ENCODE measurements at regions not wholly inside any gene's neighbourhood (a gene's known extent, or its start where the extent isn't known, plus 50 kb on each side); places are given as distances from the start of the nearest gene placed in this dataset.

DNA sequence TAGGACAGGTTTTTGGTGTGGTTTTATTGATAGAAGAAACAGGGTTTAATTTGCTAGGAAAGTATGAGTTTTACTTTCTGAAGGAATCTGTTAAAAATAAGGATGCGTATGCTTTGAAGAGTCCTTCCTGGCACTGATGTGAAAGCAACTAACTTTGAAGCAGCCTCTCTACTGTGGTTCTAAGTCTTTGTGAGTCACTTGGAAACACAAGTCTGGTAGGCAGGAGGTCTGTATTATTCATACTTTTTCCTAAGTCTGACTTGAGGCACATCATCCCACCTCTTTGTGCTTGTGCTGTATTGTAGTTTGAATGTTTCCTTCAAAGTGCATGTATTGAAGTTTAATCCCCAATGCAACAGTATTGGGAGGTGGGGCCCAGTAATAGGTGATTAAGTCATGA is 129.0 kb downstream of the TAF11L14 start:
- DNase-seq = peak; percentile 54

DNA sequence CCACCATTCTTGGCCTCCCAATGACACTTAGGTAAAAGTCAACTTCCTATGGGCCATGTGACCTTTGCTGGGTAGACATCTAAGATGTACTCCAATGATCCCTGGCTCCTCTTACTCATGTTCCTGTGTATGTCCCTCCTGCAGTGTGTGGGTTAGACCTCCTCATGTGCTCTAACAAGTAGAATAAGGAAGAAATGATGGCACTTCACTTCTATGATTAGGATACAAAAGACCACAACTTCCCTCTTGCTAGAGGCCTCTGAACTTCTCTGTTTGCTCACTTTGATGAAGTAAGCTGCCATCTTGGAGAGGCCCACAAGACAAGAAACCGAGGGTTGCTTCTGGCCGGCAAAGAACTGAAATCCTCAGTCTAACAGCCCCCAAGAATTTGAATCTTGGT is 131.8 kb downstream of the TAF11L14 start:
- DNase-seq = no peak

DNA sequence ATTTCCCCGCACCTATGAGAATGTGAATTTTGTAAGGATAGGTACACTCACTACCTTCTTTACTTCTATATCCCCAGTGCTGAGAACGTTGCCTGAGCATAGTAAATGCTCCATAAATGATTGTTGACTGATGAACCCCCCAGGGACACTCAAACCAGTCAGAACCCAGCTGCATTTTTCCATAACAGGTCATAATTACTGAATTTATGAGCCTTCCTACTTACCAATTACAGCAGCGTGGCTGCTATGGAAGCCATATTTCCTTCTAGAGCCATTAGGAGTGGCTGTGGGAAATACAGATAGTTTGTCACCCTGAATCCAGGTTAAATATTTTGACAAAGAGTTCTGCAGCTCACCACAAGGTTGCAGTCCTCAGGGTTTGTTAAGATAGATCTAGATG is 135.0 kb downstream of the TAF11L14 start:
- DNase-seq = peak; percentile 1

DNA sequence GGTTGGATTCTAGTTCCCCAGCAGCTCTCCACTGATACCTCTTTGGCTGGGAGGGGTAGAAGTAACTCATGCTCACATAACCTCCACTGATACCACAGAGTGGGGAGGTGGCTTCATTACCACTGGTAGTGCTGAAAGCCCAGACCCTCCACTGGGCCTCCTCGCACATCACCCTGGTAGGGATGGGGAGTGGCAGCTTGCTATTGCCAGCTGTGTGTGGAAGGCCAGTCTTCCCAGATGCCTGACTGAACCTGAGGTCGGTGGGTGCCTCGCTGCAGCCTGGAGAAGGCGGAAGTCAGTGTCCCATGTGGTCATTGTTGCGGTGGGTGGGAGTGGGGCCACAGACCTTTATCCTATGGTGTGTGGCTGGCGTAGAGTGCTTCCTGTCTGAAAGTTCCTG is 138.0 kb downstream of the TAF11L14 start:
- DNase-seq = no peak

DNA sequence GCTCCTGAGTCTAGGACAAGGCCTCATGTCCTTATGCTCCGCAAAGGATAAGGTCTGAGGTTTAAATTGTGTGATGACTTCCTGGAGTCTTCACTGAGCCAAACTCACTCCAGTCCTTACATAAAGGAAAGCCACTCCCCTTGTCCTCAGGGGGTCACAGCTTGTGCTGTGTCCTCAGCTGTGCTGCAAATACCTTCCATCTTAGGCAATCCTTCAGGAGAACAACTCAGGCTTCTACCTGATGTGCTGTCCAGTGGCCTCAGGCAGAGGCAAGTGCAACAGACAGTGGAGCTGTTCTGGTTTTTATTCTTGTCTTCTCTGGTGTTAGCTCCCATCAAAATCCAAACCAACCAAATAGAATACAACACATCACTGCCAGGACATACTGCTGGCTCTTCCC is 151.5 kb downstream of the TAF11L14 start:
- DNase-seq = no peak

DNA sequence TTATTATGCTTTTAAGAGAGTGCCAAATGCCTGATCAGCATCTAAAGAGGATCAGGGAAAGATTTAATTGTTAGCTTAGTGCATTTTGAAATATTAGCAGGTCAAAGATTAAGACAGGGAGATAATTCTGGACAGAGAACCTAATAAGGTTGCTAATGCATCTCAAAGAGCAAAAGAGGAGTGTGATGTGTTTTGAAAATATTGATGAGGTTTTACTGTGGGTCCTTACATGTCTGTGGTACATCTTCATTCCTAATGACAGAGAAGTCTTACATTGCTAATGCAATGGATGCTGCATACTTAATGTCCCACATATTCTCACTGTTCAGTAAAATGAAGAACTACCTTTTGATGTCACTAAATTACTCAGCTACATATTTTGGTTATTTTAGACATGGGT is 154.1 kb downstream of the TAF11L14 start:
- DNase-seq = no peak

DNA sequence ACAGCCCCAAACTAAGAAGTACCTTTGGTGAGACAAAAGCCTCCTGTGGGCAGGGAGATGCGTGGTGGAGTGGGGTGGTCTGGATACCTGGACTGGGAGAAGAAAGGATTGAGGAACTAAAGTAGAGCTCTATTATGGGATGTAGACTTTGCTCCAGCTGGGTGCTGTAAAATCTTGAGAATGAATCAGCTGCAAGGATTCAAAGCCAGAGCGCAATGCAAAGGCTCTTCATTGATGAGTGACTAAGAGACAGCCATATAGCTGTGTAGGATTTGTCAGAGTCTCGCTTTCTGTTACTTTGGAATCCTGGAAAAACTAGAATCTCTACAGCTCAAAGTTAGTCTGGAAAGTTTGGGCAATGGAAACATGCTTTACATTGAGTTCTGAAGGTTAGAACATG is 159.9 kb downstream of the TAF11L14 start:
- DNase-seq = no peak

DNA sequence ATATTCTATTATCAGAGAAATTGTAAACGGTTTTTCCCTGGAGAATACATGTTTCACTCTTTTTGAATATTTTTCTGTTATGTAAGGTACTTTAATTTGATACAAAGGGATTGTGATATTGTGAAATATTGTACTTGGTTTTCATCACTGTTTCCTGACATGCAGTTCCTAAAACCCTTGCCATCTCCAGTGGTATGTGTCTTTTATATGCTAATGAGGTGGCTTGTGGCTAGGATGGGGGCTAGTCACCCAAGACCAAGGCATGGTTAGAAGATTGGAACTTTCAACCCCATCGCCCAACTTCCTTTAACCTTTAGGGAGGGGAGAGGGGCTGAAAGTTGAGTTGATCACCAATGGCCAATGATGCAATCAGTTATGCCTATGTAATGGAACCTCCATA is 160.6 kb downstream of the TAF11L14 start:
- DNase-seq = no peak

DNA sequence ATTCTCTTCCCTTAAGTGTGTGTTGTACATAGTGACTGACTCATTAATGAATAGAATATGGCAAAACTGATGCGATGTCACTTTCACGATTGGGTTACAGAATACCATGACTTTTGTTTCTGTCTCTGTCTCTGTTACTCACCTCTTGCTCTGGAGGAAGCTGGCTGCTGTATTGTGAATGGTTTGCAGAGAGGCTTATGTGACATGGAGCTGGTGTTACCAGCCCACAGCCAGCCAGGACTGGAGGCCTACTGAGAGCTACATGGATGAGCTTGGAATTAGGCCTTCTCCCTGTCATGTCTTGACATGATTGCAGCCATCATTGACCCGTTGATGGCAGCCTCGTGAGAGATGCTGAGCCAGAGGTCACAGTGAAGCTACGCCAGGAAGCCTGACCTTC is 161.9 kb downstream of the TAF11L14 start:
- no peak for DNase-seq

DNA sequence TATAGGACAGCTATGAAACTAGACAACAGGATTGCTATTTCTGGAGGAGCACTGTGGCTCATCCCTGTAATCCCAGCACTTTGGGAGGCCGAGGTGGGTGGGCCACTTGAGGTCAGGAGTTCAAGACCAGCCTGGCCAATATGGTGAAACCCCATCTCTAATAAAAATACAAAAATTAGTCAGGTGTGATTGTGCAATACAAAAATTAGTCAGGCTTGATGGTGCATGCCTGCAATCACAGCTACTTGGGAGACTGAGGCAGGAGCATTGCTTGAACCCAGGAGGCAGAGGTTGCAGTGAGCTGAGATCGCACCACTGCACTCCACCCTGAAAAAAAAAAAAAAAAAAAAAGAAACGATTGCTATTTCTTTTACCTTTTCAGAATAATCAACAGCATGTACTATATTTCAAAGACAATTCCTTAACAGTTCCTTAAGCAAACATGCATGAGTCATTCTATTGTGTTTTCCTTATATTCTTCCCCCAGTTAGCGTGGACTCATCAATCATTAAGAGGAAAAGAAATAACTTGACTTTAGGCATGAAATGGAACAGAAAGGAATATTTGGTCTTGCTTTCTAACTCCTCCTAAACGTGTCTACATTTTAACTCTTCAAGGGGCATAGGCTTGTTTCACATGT is 162.6 kb downstream of the TAF11L14 start:
- DNase-seq = no peak

DNA sequence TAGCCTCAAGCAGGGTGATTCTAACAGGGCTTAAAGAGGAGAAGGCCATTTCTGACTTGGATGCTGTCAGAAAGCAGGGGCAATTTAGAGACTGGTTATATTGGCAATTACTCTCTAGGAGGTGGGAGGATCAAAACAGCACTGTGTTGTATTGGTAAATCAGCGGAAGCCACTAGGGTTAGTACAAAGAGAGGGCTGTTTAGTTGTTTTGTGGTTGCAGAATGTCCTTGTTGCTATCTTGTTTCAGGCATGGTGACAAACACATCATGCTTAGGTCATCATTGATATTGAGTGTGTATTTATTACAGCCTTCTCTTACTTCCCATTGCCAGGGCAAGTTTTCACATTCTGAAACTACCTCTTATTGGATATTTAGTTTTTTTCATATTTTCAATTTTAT is 165.3 kb downstream of the TAF11L14 start:
- no peak for DNase-seq

DNA sequence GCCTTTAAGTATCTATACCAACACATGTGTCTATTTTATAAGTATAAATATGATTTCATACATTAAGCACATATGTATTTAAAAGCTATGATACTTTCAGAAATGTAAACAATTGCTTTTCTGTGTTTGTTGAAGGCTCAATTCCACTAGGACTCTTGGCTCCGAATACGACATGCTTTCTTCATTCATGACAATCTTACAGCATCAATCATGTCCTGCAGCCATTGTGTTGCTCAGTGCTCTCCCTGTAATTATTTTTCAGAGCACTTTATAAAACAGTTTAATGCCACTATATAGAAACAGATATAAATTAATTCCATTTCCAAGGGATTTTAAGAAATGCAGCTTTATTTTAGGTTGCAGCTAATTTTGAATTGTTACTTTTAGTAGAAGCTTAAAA is 167.3 kb downstream of the TAF11L14 start:
- no peak for DNase-seq

DNA sequence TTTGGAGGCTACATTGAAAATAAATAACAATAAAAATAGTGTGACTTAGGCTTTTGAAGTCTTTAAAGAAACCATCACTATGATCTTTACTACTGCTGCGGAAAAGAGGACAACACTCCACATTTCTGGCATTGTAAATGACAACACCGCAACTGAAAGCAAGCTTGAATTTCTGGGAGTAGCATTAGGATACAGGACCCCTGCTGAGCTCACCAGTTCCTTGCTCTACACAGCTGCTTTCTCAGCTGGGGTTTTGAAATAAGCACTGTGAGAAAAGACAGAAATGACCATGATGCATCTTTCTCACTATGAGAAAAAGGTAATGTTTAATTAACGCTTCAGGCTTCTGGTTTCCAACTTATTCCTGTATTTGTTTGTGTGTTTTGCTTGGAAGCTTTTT is 168.0 kb downstream of the TAF11L14 start:
- no peak for DNase-seq

DNA sequence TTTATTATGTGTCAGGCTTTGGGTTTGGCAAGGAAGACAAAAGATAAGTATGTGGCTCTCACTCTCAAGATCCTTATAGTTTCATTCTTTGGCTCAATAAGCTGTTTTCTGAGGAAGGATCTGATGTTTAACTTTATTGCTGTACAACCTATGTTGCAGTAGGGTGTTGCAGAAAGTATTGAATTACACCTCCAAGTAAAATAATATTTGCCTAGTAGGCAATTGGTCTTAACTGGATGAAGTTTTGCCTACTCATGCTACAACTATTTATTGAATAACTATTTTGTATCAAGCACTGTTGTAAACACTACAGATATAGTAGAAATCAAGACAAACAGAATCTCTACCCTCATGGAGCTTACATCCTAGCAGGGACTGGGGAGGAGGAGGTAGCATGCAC is 169.7 kb downstream of the TAF11L14 start:
- DNase-seq = no peak

DNA sequence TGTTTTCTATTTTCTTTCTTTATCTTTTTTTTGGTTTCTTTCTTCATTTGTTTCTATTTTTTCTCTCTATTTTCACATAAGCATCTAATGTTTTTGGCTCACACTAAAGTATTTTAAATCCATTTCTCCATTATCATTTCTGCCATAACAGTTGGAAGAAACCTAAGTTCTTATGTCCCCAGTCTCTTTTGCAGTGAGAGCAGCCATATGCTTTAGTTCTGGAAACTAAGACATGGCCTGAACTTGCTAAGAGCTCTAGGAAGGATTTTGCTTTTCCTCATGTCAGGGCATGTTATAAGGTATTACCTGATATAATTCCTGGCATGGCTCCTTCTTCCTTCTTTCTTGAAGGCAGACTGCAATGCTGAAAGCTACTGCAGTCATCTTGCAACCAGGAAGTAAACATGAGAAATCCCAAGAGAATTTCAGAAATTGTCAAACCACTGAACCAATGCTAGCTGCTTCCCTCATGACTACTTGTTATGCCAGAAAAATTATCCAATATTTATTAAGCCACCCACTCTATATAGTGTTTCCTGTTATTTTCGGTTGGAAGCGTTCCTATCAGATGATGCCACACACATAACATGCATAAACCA is 171.1 kb downstream of the TAF11L14 start:
- no peak for DNase-seq

DNA sequence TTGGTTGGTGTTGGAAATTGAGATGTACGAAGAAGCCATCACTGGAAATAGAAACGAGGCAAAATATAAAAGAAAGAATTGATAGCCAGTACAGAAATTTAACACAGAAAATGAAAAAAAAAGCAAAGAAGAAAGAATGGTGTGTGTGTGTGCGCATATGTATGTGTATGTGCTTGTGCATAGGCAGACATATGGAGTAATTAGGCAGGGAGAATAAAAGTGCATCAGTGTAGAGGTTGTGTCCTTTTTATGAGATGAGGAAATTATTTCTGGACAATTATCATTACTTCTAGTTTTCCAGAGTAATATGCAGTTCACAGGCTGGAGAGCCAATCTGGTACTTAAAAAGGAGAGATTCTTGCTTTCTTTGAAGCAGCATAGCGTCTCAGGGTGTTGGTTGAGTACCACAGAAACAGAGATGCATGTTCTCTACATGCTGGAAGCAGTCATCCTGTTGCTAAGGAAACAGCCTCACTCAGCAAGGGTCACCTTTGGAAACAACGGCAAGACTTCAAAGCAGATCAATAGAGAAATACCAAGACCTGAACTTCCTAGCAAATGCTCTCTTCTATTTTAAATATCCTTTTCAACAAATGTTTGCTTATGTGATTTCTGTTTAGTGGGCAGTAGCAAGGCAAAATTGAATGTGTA is 172.7 kb downstream of the TAF11L14 start:
- no peak for DNase-seq

DNA sequence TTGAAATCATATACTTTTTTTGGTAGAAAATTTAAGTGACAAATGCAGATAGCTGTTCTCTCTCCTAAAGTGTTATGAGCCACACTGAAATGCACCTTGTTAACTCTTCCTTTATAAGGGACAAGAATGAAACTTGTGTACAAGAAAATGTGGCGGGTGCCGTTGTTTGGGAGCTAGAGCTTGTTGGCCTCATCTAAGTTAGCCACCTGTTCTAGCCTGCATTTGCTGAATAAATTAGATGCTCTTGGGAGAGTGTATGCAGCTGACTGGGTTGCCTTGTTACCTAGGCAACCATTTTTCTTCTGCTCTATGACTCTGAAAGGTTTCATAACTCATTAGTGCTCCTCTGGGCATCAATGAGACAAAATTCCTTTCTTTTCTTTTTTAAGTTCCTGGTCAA is 174.3 kb downstream of the TAF11L14 start:
- DNase-seq = no peak

DNA sequence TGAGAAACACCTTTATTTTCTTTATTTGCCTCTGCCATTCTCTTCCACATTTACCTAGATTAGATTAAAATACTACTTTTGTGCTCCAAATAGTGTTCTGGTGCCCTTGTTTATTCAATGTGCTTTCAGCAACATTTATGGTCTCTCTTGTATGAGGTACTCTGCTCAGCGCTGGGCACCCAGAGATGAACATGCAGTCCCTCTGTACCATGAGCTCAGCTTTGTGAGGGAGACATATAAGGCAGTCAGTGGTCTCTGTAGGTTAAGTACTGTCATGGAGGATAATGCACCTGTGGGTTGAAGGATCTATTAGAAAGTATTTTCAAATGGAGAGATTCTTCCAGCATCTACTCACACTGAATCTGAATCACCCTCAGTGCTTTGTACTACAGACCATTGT is 176.5 kb downstream of the TAF11L14 start:
- no peak for DNase-seq

DNA sequence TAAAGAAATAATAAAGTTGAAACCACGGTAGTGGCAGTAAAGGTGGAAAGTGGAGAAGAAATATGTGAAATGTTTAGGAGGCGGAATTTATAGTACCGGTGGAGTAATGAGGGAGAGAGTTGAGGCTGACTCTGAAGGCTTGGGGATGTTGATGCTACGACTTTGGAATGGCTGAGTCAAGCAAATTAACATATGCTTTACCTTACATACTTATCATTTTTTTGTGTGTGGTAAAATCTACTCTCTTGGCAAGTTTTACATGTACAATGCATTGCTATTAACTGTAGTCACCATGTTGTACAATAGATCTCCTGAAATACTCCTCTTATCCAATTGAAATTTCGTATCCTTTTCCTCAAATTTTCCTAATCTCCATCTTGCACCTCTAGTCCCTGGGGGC is 179.0 kb downstream of the TAF11L14 start:
- DNase-seq = peak; percentile 67

DNA sequence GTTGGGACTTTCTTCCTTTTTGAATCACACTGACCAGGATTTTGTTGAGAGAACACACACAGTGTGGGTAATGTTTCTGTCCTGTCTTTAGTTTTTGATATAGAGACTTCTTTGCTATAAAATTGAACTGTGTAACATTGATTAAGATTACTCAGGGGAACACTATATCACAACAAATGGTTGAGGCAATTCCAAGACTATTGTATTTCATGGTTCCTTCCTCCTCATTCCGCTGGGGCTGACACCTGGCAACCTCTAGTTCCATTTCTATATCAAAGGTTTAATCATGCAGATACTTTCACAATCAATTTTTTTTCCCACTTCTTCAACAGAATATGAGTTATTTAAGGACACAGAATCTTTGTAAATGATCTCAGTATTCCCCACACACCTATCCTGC is 182.2 kb downstream of the TAF11L14 start:
- no peak for DNase-seq

DNA sequence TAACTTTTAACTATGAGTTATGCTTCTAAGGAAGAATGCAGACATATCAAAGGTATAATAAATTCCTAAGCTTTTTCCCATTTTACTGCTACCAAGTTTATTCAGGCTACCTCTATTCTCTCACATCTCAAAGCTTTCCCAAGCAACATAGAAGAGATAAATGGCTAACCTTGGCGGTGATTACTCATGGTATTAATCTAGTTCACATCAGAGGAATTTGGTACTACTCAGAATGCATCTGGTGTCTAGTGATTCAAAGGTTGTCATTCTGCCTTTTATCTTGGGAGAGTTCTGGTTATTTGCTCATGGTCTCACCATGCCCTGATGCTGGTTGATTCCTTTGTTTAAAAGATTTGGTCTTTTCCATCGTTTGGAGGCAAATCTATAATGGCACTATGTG is 182.7 kb downstream of the TAF11L14 start:
- peak; percentile 59 for DNase-seq

DNA sequence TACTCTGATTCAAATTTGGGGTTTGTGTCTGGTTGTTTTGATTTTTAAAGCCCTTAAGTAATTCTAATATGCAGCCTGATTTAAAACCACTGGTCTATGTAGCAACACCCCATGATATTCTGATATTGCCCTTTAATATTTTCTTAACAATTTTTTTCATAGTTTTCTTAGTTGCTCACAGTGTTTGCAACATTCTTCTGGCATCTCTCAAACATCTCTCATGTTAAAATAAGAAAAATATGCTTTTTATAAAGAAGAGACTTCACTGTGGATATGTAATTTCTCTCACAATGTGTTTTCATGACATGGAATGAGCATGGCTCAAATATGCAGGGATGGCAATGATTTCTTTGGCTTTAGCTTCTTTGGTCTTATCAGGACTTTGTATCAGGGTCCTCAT is 183.7 kb downstream of the TAF11L14 start:
- DNase-seq = peak; percentile 85

DNA sequence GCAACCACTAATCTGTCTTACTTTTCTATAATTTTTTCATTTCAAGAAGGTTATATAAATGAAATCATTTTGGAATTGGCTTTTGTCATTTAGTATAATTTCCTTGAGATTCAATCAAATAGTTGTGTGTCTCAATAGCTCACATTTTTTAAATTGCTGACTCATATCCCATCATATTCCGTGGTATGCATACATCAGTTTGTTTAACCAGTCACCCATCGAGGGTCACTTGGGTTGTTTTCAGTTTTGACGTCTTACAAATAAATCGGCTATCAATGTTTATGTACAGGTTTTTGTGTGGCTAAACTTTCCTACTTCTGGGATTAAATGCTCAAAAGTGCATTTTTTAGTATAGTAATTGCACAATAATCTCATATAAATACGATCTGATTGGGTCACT is 185.5 kb downstream of the TAF11L14 start:
- peak; percentile 84 for DNase-seq

DNA sequence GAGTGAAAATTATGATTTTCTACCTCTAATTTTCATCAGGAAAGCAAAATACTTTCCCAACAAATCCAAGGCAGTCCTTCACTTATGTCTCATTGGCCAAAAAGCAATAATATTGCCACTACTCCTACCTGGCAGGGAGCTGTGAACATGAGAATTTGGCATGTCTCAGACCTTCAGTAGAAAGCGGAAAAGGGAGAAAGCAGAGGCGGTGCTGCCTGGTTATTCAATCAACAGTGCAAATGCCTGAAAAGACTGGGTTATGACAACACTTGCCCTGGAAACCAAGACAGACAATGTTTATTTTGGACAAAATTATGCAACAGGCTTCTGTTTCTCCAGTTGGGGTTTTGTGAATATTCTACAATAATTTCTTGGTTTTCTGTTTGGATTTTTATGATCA is 194.4 kb downstream of the TAF11L14 start:
- DNase-seq = peak; percentile 33

DNA sequence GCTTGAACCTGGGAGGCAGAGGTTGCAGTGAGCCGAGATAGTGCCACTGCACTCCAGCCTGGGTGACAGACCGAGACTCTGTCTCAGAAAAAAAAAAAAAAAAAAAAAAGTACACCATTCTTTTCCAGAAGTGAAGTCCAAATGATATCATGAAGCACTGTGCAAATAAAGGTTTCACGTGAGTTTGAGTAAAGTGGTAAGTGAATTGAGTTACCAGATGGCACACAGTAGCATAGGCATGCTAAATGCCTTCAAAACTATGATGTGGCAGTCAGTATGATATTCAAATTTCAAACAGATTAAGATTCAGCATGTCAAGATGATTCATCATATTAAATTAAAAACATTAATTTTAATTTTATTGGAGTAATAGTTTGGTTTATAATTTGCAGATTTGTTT is 195.2 kb downstream of the TAF11L14 start:
- no peak for DNase-seq
